Fibroblast of lung (primary cell): ENCODE measurements at regions not wholly inside any gene's neighbourhood (a gene's known extent, or its start where the extent isn't known, plus 50 kb on each side); places are given as distances from the start of the nearest gene placed in this dataset.

ENCODE experiments used
- CTCF ChIP-seq, 2 donors: IDR thresholded peaks in 1 of 2; conservative IDR thresholded peaks in 1 of 2; 1 replicate in 1 of 2; 2 replicates in 1 of 2; pipeline ENCODE4 v1.5.1; 2011 to 2012; ENCODE audit warnings: low read length in 2 of 2, control low read depth in 1 of 2, inconsistent platforms in 1 of 2, low read depth in 1 of 2, mild to moderate bottlenecking in 1 of 2
- EZH2 ChIP-seq: IDR thresholded peaks from 2 replicates; pipeline ENCODE4 v1.5.1; 2012; ENCODE audit warnings: low read length, control low read depth, mild to moderate bottlenecking; ENCODE audit errors: missing control alignments

- TF ChIP-seq CTCF (conservative IDR thresholded peaks at IDR 0.05 in 1 of 2, IDR thresholded peaks at IDR 0.05 in 1 of 2; ENCODE audit: low read depth in 1 of 2, low read length in 2 of 2) (no peak), EZH2 (no peak)
Observed at GRCh38 chr13:82245860-82246259, 1636.4 kb downstream of the SLITRK1 start.
